ENCODE measurements at regions not wholly inside any gene's neighbourhood (a gene's known extent, or its start where the extent isn't known, plus 50 kb on each side); places are given as distances from the start of the nearest gene placed in this dataset.
A peak's percentile ranks its signal among the peaks of the same experiment; 100 is the strongest.

- TF ChIP-seq, protein P1, sequence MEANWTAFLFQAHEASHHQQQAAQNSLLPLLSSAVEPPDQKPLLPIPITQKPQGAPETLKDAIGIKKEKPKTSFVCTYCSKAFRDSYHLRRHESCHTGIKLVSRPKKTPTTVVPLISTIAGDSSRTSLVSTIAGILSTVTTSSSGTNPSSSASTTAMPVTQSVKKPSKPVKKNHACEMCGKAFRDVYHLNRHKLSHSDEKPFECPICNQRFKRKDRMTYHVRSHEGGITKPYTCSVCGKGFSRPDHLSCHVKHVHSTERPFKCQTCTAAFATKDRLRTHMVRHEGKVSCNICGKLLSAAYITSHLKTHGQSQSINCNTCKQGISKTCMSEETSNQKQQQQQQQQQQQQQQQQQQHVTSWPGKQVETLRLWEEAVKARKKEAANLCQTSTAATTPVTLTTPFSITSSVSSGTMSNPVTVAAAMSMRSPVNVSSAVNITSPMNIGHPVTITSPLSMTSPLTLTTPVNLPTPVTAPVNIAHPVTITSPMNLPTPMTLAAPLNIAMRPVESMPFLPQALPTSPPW (CRISPR knock-in tag; IDR thresholded peaks at IDR 0.05) = peak; percentile 54
- TF ChIP-seq CC2D1A (IDR thresholded peaks at IDR 0.05) (peak; percentile 75), ZBTB8A (IDR thresholded peaks at IDR 0.05; ENCODE audit: partially characterized antibody) (no peak), C11orf30 (IDR thresholded peaks at IDR 0.05; ENCODE audit: low read depth) (peak; percentile 94), ZNF280B (CRISPR knock-in tag; IDR thresholded peaks at IDR 0.05) (no peak), PML (IDR thresholded peaks at IDR 0.05; ENCODE audit: low read length) (peak; percentile 92), MAZ (CRISPR knock-in tag; conservative IDR thresholded peaks at IDR 0.05 in 1 of 2, IDR thresholded peaks at IDR 0.05 in 1 of 2) (peak in 1 of 2 experiments; percentile 30; a peak in 1 of 4 replicates), NFE2 (IDR thresholded peaks at IDR 0.05; ENCODE audit: low read depth) (peak; percentile 97), CREB1 (IDR thresholded peaks at IDR 0.05) (peak; percentile 35; the same call in 1 of the 2 replicates), CREB1 (CRISPR knock-in tag; IDR thresholded peaks at IDR 0.05) (0 out of 2 replicates have a peak, but pooled peaks have one; percentile 9), POLR2A (conservative IDR thresholded peaks at IDR 0.05) (no peak; the same call in 1 of the 2 replicates), COPS2 (conservative IDR thresholded peaks at IDR 0.05) (no peak), PHB2 (IDR thresholded peaks at IDR 0.05; ENCODE audit: low read depth) (no peak), EP400 (IDR thresholded peaks at IDR 0.05) (no peak; the same call in 1 of the 2 replicates), MTA3 (IDR thresholded peaks at IDR 0.05; ENCODE audit: borderline replicate concordance) (peak; percentile 43; the same call in 1 of the 2 replicates), ZNF740 (CRISPR knock-in tag; IDR thresholded peaks at IDR 0.05) (no peak), ZNF740 (tag; IDR thresholded peaks at IDR 0.05) (no peak), KLF6 (CRISPR knock-in tag; IDR thresholded peaks at IDR 0.05; ENCODE audit: borderline replicate concordance) (0 out of 2 replicates have a peak, but pooled peaks have one; percentile 34), TSC22D4 (tag; IDR thresholded peaks at IDR 0.05) (no peak), POLR2H (tag; IDR thresholded peaks at IDR 0.05; ENCODE audit: low read depth) (peak; percentile 18; the same call in 1 of the 2 replicates)
- TF ChIP-seq, protein P2, sequence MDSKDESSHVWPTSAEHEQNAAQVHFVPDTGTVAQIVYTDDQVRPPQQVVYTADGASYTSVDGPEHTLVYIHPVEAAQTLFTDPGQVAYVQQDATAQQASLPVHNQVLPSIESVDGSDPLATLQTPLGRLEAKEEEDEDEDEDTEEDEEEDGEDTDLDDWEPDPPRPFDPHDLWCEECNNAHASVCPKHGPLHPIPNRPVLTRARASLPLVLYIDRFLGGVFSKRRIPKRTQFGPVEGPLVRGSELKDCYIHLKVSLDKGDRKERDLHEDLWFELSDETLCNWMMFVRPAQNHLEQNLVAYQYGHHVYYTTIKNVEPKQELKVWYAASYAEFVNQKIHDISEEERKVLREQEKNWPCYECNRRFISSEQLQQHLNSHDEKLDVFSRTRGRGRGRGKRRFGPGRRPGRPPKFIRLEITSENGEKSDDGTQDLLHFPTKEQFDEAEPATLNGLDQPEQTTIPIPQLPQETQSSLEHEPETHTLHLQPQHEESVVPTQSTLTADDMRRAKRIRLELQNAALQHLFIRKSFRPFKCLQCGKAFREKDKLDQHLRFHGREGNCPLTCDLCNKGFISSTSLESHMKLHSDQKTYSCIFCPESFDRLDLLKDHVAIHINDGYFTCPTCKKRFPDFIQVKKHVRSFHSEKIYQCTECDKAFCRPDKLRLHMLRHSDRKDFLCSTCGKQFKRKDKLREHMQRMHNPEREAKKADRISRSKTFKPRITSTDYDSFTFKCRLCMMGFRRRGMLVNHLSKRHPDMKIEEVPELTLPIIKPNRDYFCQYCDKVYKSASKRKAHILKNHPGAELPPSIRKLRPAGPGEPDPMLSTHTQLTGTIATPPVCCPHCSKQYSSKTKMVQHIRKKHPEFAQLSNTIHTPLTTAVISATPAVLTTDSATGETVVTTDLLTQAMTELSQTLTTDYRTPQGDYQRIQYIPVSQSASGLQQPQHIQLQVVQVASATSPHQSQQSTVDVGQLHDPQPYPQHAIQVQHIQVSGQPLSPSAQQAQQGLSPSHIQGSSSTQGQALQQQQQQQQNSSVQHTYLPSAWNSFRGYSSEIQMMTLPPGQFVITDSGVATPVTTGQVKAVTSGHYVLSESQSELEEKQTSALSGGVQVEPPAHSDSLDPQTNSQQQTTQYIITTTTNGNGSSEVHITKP (IDR thresholded peaks at IDR 0.05; ENCODE audit: partially characterized antibody) = peak; percentile 98
- TF ChIP-seq, protein P3, sequence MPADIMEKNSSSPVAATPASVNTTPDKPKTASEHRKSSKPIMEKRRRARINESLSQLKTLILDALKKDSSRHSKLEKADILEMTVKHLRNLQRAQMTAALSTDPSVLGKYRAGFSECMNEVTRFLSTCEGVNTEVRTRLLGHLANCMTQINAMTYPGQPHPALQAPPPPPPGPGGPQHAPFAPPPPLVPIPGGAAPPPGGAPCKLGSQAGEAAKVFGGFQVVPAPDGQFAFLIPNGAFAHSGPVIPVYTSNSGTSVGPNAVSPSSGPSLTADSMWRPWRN (IDR thresholded peaks at IDR 0.05; ENCODE audit: low read depth) = peak; percentile 81
Measured at GRCh38 chr5:112548246-112548881, 129.3 kb upstream of the EPB41L4A start (continued).
